ENCODE measurements at regions not wholly inside any gene's neighbourhood (a gene's known extent, or its start where the extent isn't known, plus 50 kb on each side); places are given as distances from the start of the nearest gene placed in this dataset.
A peak's percentile ranks its signal among the peaks of the same experiment; 100 is the strongest.

GRCh38 chr3:43957553-43957952 lies 266.8 kb downstream of the ABHD5 start:
- no peak for DNase-seq

DNA sequence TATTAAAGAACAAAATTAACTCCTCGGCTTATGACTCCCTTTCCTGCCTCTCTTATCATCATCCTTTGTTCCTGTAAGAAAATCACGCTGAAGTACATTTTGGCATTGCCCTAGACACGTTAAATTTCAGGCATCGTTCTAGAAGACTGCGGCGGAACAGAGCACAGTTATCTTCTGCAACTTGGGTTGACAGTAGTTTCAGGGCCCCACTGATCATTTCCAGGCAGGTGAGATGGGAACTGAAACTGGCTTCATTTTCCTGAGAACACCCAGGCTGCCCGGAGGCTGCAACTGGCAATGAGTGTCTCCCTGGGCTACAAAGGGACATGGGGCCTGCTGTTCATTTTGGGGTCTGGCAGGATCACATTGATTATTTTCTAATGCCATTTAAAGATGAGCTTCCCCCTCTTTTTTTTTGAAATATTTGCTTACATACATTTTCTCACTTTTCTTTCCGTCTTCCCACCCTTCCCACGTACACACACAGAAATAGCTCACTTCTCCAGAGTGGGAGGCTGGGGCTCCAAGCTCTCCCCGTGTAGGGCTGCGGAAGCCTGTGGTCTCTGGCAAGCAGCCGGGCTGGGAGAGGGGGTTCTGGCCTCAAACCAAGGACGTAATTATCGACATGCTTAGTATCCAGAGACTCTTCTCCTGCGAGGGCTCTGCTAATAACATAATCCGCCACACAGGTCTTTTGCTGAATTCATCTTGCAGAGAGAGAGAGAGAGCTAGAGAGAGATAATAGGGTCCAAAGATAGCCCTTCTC lies 267.4 kb downstream of the ABHD5 start:
- no peak for DNase-seq

DNA sequence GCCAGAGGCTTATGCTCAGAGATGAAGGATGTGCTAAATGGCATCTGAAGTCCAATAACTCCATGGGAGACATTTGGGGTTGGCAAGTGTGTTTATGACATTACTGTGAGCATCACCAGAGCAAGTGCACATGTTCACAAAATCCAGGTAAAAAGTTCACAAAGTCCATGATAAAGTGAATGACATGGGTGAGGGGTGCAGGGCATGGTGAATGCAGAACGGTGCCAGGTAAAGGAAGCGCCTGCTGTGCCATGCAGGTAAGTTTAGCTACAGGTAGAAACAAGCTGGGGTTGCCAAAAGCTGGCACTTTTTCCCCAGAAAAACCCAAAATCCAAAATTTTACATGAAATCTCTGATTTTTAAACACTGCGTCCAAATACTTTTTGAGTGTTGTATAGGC lies 268.2 kb downstream of the ABHD5 start:
- no peak for DNase-seq

- DNase-seq = no peak
Measured at GRCh38 chr3:43959498-43960447, 269.0 kb downstream of the ABHD5 start.

GRCh38 chr3:43960448-43960840 lies 269.7 kb downstream of the ABHD5 start:
- DNase-seq = peak; percentile 4

- DNase-seq = no peak
Measured at GRCh38 chr3:43962043-43962442, 271.3 kb downstream of the ABHD5 start.

DNA sequence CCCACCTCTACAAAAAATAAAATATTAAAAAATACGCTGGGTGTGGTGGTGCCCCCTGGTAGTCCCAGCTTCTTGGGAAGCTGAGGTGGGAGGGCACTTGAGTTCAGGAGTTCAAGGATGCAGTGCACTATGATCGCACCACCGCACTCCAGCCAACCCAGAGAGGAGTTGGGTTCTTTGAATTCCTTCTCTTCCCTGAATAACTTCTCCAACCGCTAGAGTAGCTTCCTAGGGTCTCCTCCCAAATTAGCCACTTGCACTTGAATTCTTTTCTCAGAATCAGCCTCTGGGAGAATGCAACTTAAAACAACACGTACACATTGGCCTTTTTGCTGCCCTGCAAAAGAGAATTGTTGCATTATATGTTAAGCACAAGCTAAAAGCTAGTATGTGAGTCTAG lies 272.5 kb downstream of the ABHD5 start:
- no peak for DNase-seq

DNA sequence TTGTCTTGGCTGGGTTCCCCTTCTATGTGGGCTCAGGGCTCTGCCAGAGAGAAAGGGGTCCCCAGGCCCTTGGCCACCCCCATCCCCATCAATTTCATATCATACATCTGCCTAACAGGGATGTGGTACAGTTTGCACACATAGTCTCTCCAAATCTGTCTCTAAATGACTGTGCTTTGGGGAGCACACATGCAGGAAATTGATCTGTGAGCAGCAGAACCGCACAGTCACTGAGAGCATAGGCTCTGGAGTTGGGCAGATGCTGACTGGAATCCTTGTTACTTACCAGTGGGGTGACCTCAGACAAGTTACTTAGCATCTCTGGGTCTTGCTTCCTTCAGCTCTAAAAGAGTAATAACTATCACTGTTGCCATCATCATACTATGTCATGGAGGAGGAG lies 273.9 kb downstream of the ABHD5 start:
- DNase-seq = no peak

DNA sequence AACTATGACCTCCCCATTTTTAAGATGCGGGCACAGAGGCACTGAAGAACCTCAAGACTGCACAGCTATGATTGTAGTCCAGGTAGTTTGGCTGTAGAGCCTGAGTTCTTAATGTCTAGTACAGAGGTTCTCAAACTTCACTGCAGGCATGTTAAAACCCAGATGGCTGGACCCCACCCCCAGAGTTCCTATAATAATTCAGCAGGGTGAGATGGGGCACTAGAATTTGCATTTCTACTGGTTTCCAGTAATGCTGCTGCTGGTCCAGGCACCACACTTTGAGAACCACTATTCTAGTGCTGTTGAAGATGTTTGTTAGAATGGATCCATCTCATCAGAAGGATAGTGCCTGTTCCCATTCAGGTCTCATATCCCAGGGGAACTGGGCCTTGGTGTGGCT lies 274.9 kb downstream of the ABHD5 start:
- no peak for DNase-seq

GRCh38 chr3:43966126-43966525 lies 275.4 kb downstream of the ABHD5 start:
- no peak for DNase-seq

DNA sequence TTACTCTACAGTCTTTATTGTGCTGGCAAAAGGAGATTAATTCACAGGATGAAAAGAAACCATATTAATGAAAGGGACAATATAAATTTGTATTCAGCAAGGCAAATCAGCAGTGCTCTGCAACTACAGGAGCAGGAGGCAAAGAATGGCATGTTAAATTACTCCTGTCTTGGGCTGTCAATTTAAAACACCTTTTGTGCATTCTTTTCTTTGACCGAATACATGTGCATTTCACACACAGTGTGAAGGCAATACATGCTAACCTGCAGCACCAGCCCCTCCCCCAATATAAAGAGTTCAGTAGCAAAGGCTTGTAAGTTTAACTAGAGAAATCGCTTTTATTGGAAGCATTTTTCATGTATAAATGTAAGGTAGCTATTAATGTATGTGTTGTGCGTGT lies 275.2 kb upstream of the TOPAZ1 start:
- DNase-seq = no peak

GRCh38 chr3:43968465-43968864 lies 273.2 kb upstream of the TOPAZ1 start:
- no peak for DNase-seq

DNA sequence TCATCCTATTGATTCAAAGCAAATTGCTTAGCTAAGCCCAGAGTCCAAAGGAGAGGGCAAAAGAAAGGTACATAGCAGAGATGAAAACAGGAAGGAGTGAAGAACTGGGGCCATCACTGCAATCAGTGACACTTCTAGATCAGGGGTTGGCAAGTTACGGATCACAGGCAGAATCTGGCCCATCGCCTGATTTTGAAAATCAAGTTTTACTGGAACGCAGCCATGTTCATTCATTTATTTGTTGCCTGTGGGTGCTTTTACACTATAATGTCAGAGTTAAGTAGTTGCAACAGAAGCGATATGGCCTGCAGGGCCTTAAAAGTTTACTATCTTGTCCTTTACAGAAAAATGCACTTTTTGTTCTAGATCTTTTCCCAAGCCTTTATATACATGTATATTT lies 271.7 kb upstream of the TOPAZ1 start:
- no peak for DNase-seq

- DNase-seq = no peak
Measured at GRCh38 chr3:43970351-43970750, 271.3 kb upstream of the TOPAZ1 start.

DNA sequence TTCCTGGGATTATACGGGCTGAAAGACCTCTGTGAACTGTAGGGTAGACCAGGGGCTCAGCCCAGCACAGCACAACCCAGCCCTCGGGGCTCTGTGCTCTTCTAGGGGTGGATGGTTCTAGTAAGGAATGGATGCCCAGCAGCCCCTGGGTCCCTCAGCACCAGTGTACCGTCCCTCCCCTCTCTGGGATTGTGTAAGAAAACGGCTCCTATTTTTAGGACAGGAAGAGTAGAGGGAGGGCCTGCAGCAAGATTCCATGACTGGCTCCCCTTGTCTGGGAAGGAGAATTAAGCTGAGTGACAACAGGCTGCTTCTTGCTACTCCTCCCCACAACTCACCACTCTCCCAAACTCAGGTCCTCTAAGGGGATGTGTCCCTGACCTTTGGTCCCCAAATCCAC lies 270.8 kb upstream of the TOPAZ1 start:
- DNase-seq = no peak

DNA sequence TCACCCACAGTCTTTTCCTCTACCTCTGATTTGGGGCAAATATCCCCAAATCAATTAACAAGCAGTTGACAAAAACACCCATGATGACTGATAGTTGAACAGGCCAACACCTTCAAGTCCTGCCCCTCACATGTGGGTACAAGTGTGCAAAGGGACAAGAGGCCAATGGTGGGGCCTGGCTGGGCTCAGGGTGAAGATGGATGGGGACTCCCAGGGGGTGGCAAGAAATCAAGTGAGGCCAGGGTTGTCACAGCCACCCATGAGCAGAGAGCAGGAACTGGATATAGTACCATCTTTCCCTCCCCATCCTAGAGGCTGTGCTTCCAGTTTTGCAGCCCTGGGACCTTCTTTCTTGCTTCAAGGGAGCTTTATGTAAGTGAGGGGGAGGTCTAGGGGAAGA lies 270.2 kb upstream of the TOPAZ1 start:
- no peak for DNase-seq

GRCh38 chr3:43978708-43979107 lies 263.0 kb upstream of the TOPAZ1 start:
- no peak for DNase-seq

DNA sequence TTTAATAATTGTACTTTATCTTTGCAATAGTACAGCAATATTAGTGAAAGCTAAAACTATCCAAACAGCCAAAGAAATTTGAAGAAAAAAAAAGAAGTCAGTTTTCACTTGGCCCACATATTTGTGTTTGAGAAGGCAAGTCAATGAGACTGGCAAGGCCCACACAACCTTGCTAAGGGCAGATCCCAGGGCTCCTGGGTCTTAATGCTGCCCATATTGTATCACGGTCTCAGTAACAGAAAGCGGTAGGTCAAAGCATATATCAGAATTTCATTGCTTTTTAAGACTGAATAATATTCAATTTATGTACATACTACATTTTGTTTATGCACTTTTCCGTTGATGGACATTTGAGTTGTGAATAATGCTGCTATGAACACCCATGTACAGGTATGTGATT lies 262.0 kb upstream of the TOPAZ1 start:
- no peak for DNase-seq

- DNase-seq = peak; percentile 67
Measured at GRCh38 chr3:43994657-43995546, 246.8 kb upstream of the TOPAZ1 start.

DNA sequence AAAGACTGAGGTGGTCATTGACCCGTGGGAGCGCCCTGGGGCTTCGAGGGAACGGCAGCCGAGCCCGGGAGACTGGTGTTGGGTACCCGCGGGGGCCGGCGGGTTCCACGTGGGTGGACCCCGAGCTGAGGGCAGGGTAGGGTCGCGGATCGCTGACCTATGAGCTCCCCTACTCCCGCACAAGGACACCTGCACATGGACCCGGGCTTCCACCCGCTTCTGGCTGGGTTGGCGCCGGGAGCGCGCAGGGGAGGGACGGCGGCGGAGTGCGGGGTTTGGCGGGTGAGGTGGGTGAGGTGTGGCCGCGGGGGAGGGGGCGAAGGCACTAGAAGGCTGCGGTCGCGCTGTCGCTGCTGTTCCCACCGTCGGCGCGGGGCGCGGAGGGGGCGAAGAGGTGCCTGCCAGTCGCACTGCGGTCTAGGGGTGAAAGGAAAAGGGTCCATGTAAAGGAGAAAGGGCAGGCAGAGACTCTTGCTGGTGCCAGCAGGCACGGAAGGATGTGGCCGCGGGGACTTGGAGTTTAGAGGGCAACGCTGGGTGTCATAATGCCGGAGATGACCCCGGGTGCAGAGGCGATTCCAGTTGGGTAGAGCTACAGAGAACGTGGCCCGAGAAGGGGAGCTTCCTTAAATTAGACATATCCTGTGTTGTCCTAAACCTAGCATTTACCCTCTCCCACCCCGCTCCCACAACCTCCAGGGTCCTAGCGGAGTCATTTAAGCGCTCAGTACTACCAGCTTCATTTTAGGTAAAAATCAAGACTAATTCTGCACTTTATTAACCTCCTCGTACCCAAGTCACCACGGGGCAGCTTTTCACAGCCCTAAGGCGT lies 245.9 kb upstream of the TOPAZ1 start:
- no peak for DNase-seq

- peak; percentile 65 for DNase-seq
Measured at GRCh38 chr3:43996379-43997301, 245.0 kb upstream of the TOPAZ1 start.
